Omental fat pad (tissue), 3 donors: ENCODE measurements at regions not wholly inside any gene's neighbourhood (a gene's known extent, or its start where the extent isn't known, plus 50 kb on each side); places are given as distances from the start of the nearest gene placed in this dataset.
A peak's percentile ranks its signal among the peaks of the same experiment; 100 is the strongest.

Experiments
- ATAC-seq: fragments of 150-250 bp; one replicate; pipeline ENCODE4 v1.9.1; 2016; ENCODE audit warnings: mild to moderate bottlenecking, moderate library complexity; ENCODE audit not compliant: low FRiP score
- DNase-seq: peaks from one replicate; pipeline ENCODE4 v3.0.0-alpha.2; 2019; ENCODE audit warnings: low spot score
- CTCF ChIP-seq, 3 donors: fragments of 450-650 bp; IDR thresholded peaks; one replicate each; pipeline ENCODE4 v1.5.1; 2016 to 2017; ENCODE audit warnings: antibody characterized with exemption in 3 of 3, mild to moderate bottlenecking in 3 of 3, moderate library complexity in 2 of 3

GRCh38 chr1:55707846-55708245, 492.7 kb upstream of the USP24 start:
- TF ChIP-seq CTCF (IDR thresholded peaks at IDR 0.05), result no peak
- ATAC-seq (no peak), DNase-seq (no peak)

- TF ChIP-seq CTCF (IDR thresholded peaks at IDR 0.05), result no peak
- ATAC-seq, result no peak
- DNase-seq, result no peak
Observed at GRCh38 chr1:55707196-55707595, 492.0 kb upstream of the USP24 start.

DNA sequence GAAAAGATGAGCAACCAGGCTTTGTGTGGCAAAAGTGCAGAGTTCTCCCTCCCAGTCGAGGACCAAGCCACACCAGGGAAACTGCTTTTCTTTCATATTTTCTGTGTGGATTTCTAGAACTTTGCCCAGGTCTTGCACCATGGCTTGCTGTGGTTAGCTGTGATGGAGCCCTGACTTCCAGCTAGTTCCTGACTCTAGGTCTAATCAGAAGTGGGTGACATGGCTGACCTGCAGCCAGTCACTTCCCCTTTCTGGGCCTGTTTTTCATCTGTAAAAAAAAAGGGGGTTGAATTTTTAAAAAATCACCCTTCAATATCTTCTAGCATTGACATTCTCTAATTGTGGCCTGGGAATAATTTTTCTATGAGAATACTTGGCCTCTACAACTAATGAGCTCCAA, 491.2 kb upstream of the USP24 start:
- DNase-seq, result no peak
- no peak for ATAC-seq
- no peak for TF ChIP-seq CTCF (IDR thresholded peaks at IDR 0.05)

DNA sequence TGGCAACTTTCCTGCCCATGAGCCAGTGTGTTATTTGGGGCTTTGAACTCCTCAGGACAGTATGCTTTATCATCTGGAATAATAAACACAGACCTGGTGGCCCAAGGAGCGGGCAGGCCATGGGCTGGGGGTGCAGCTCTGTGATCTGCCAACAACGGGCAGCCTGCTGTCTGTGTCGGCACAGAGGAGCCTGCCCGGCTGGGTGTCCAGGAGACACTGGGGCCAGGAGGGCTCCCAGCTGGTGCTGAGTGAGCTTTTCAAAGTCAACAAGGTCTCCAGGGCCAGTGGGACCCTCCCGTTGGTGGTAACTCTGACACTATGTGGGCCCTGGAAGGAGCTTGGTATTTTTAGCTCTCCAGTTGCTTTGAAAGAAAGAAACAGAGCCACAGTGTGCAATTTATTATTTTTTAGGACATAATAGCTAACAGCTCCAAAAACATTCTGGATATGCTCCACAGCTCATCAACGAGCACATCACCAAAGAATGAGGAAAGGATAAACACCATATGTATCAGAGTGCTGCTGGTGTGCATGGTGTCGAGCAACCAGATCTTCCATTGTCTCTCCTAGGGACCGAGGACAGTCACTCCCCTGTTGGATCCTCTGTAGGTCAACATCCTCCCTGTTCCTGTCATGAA, 488.7 kb upstream of the USP24 start:
- DNase-seq (no peak), ATAC-seq (no peak)
- no peak for TF ChIP-seq CTCF (IDR thresholded peaks at IDR 0.05)

- ATAC-seq (no peak), DNase-seq (no peak)
- peak in 1 of 3 donors; percentile 10 for TF ChIP-seq CTCF (IDR thresholded peaks at IDR 0.05)
Observed at GRCh38 chr1:55702064-55702463, 486.9 kb upstream of the USP24 start.

- DNase-seq (no peak), ATAC-seq (no peak)
- TF ChIP-seq CTCF (IDR thresholded peaks at IDR 0.05), result no peak
Observed at GRCh38 chr1:55700359-55701130, 485.4 kb upstream of the USP24 start.

GRCh38 chr1:55699228-55699627, 484.1 kb upstream of the USP24 start:
- no peak for TF ChIP-seq CTCF (IDR thresholded peaks at IDR 0.05)
- ATAC-seq (no peak), DNase-seq (no peak)
